ENCODE measurements at regions not wholly inside any gene's neighbourhood (a gene's known extent, or its start where the extent isn't known, plus 50 kb on each side); places are given as distances from the start of the nearest gene placed in this dataset.

- H3K4me1 ChIP-seq = no peaks in the 10 kb centered on the region
- TF ChIP-seq CTCF (IDR thresholded peaks at IDR 0.05) = no peak
Measured at GRCh38 chr10:9097206-9097990, 1042.9 kb downstream of the GATA3 start.

DNA sequence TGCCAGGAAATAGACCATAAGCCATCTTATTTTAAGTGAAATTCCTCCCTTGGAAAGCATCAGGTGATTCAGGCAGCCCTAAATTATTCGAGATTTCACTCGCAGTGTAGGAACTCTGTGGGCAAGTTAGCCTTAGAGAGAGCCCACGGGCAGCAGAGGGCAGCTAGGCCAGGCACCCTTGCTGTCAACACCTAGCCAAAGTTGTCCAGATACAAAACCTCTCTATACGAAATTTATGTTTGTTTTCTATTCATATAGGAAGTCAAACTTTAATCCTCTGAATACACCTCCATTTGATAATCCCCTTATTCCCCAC lies 1043.5 kb downstream of the GATA3 start:
- H3K9me3 ChIP-seq = no peaks in the 10 kb centered on the region
- H3K4me3 ChIP-seq = no peak overlapping the region
- H3K36me3 ChIP-seq = no peaks in the 10 kb centered on the region
- intact Hi-C loops (cut with DNase I) = no loop called here
- DNase-seq = no peak
- H3K27me3 ChIP-seq = no peaks in the 10 kb centered on the region
- H3K27ac ChIP-seq = no peak overlapping the region
- TF ChIP-seq CTCF (IDR thresholded peaks at IDR 0.05) = no peak
- ATAC-seq = no peak
- no peaks in the 10 kb centered on the region for H3K4me1 ChIP-seq

More at GRCh38 chr10:9097206-9097990, 1042.9 kb downstream of the GATA3 start:
- Histone ChIP-seq H3K4me3 (no peak overlapping the region), H3K27me3 (no peaks in the 10 kb centered on the region), H3K36me3 (no peaks in the 10 kb centered on the region), H3K27ac (no peak overlapping the region), H3K9me3 (no peaks in the 10 kb centered on the region)
- ATAC-seq = no peak
- no peak for DNase-seq
- intact Hi-C loops (cut with DNase I) = no loop called here

- TF ChIP-seq CTCF (IDR thresholded peaks at IDR 0.05) = no peak
- DNase-seq (no peak), ATAC-seq (no peak)
- Histone ChIP-seq H3K4me1 (no peaks in the 10 kb centered on the region), H3K36me3 (no peaks in the 10 kb centered on the region), H3K4me3 (no peak overlapping the region), H3K27me3 (no peaks in the 10 kb centered on the region), H3K9me3 (no peaks in the 10 kb centered on the region), H3K27ac (no peak overlapping the region)
- intact Hi-C loops (cut with DNase I) = no loop called here
Measured at GRCh38 chr10:9102026-9102425, 1047.5 kb downstream of the GATA3 start.

DNA sequence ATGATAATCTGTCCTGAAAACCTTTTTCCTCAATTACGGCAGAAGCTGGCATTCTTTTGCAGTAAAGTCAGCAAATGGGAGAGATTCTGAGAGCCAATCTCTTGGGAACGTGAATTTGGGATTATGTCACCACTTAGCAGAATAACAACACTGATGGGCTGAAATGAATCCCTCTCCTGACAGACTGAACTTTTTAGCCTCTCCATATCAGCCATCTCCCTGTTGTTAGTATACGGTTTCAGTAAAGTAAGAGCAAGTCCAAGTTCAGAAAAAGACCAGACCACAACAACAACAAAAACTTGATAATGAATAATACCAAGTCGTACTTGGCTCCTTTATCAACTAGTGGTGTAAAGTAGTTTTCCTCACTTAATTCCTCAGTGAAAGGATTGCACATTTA lies 1048.8 kb downstream of the GATA3 start:
- H3K27ac ChIP-seq = no peak overlapping the region
- ATAC-seq (no peak), DNase-seq (no peak)
- H3K36me3 ChIP-seq = no peaks in the 10 kb centered on the region
- intact Hi-C loops (cut with DNase I) = no loop called here
- no peaks in the 10 kb centered on the region for H3K4me1 ChIP-seq
- H3K4me3 ChIP-seq = no peak overlapping the region
- H3K9me3 ChIP-seq = no peaks in the 10 kb centered on the region
- H3K27me3 ChIP-seq = no peaks in the 10 kb centered on the region
- TF ChIP-seq CTCF (IDR thresholded peaks at IDR 0.05) = no peak

GRCh38 chr10:9111976-9112375 lies 1057.5 kb downstream of the GATA3 start:
- Histone ChIP-seq H3K36me3 (no peaks in the 10 kb centered on the region), H3K9me3 (no peaks in the 10 kb centered on the region), H3K27ac (no peak overlapping the region), H3K27me3 (no peaks in the 10 kb centered on the region), H3K4me3 (no peak overlapping the region), H3K4me1 (no peaks in the 10 kb centered on the region)
- ATAC-seq (no peak), DNase-seq (no peak)
- no peak for TF ChIP-seq CTCF (IDR thresholded peaks at IDR 0.05)
- intact Hi-C loops (cut with DNase I) = no loop called here
